Breast epithelium (tissue), 3 donors: ENCODE measurements at regions not wholly inside any gene's neighbourhood (a gene's known extent, or its start where the extent isn't known, plus 50 kb on each side); places are given as distances from the start of the nearest gene placed in this dataset.

Source experiments
- POLR2AphosphoS5 ChIP-seq, 3 donors: sonication (generic); formaldehyde crosslinking; IDR thresholded peaks; one replicate each; pipeline ENCODE4 v1.6.1; 2017; ENCODE audit warnings: antibody characterized with exemption in 3 of 3
- TF ChIP-seq, protein P1 (sequence below), 3 donors: fragments of 450-650 bp; IDR thresholded peaks; one replicate each; pipeline ENCODE4 v1.5.1; 2016 to 2017; ENCODE audit warnings: antibody characterized with exemption in 3 of 3, mild to moderate bottlenecking in 3 of 3, moderate library complexity in 3 of 3

DNA sequence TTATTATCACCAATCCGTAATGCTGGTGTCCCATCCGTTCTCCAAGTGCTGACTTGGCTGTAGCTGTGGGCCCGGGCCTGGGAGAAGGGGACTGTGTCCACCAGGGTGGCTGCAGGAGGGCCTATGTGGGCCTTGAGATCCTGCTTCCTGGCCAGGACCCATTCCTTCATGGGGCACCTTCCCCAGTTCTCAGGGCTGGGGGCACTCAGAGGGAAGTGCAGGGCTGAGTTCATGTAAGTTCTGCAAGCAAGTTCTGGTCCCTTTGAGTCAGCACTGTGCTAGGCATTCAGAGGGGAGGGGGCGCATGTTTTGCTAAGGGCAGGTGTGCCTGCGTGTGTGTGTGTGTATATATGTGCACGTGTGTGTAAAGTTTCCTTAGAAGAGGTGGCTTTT lies 94.0 kb downstream of the GLI2 start:
- TF ChIP-seq, protein P1, sequence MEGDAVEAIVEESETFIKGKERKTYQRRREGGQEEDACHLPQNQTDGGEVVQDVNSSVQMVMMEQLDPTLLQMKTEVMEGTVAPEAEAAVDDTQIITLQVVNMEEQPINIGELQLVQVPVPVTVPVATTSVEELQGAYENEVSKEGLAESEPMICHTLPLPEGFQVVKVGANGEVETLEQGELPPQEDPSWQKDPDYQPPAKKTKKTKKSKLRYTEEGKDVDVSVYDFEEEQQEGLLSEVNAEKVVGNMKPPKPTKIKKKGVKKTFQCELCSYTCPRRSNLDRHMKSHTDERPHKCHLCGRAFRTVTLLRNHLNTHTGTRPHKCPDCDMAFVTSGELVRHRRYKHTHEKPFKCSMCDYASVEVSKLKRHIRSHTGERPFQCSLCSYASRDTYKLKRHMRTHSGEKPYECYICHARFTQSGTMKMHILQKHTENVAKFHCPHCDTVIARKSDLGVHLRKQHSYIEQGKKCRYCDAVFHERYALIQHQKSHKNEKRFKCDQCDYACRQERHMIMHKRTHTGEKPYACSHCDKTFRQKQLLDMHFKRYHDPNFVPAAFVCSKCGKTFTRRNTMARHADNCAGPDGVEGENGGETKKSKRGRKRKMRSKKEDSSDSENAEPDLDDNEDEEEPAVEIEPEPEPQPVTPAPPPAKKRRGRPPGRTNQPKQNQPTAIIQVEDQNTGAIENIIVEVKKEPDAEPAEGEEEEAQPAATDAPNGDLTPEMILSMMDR (IDR thresholded peaks at IDR 0.05), result no peak
- no peak for TF ChIP-seq POLR2AphosphoS5 (IDR thresholded peaks at IDR 0.05)
